Renal cortical epithelial cell (primary cell): ENCODE measurements at regions not wholly inside any gene's neighbourhood (a gene's known extent, or its start where the extent isn't known, plus 50 kb on each side); places are given as distances from the start of the nearest gene placed in this dataset.
"Not testable (repeated sequence)": the region's sequence is repeated elsewhere in the genome, so short reads cannot be mapped to it uniquely, and the experiment has no call there.

Experiments
- DNase-seq: peaks from one replicate; pipeline ENCODE4 v3.0.0-alpha.2; 2011; ENCODE audit warnings: low read depth

- DNase-seq = no peak
Observed at GRCh38 chr1:168421399-168422004, 122.3 kb downstream of the XCL2 start.

GRCh38 chr1:168420177-168420576 lies 123.6 kb downstream of the XCL2 start:
- DNase-seq = no peak

- DNase-seq = no peak
Observed at GRCh38 chr1:168419736-168420135, 124.1 kb downstream of the XCL2 start.

GRCh38 chr1:168416220-168416619 lies 127.6 kb downstream of the XCL2 start:
- no peak for DNase-seq

GRCh38 chr1:168414914-168415313 lies 128.9 kb downstream of the XCL2 start:
- DNase-seq = no peak

- no peak for DNase-seq
Observed at GRCh38 chr1:168410464-168410863, 129.8 kb downstream of the TBX19 start.

- DNase-seq = peak; percentile 92
Observed at GRCh38 chr1:168408884-168409283, 128.2 kb downstream of the TBX19 start.

DNA sequence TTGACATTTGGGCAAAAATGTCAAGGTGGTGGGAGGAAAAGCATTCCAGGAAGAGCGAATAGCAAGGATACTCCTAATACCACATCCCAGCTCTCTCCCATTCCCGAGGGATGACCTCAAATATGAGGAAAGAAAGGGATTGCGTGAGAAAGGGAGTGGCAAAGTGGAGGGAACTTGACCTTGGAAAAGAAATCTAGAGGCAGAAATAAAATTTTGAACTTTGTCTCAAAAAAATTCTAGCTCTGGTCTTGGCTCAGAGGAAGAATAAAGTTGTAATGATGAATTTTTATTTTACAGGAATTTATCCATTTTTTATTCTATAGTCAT lies 127.8 kb downstream of the TBX19 start:
- DNase-seq = no peak

DNA sequence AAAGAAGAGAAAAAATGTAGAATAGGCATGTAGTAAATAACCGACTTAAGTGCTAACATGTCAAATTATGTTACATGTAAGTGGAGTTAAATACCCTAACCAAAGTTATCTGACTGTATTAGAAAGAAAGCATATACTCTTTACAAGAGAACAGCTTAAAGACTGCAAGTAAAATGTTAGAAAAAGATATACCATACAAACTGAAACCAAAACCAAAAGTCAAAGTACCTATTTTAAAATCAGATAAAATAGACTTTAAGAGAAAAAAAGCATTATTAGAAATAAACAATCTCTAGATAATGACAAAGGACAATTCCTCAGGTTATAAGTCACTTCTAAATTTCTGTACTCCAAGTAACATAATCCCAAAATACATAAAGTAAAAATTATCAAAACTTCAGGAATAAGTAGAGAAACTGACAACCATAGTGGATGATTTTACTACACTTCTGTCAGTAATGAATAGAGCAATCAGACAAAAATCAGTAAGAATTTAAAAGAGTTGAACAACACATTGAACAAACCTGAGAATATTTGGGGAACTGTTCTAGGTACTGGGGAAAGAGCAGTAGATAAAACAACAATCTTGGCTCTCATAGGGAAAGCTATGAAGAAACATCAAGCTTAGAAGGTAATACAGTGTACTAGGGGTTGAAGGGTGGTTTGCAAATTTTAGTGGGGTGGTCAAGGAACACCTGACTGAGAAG lies 127.3 kb downstream of the TBX19 start:
- no peak for DNase-seq

DNA sequence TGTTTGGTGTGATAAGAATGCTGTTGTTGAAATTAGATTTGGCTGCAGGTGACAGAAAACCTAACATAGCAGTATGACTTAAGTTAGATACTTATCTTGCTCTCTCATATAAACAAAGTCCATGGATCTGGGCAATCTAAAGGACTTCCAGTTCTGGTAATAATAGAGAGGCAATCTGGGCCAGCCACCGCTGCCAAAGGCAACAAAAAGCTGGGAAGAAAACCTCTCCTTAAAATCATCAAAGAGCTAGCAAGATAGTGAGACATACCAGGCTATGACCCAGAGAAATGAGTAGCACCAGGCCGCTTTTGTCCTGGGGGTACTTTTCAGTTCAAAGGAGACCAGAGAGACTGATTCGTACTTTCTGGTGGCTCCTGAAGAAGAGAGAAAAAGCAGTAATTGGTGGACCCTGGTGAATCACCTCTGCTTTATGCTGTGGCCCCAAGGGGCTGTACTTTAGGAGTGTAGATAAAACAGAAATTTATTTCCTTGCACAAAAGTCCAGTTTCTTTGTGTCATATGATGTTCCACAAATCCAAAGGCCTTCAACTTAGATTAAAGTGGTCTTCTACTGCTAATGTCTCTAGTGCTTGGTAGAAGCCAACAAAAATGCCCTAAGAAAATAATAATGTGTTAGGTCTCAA lies 125.4 kb downstream of the TBX19 start:
- no peak for DNase-seq

DNA sequence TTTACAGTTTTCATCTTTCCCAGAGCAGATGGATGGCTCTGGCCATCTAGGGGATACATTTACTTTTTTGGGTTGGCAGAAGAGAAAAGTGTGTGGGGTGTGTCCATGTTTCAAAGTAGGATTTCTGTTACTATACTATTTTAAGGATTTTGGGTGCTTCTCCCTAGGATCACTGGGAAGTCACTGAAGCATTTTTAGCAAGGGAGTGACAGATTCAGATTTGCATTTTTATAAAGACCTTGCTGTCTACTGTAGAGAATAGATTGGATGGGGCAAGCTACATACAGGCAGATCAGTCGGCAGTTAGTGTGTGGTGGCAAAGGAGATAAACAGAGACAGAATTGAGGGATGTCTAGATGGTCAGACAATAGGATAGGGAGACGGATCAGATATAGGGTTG lies 122.5 kb downstream of the TBX19 start:
- no peak for DNase-seq

- DNase-seq = not testable (repeated sequence)
Observed at GRCh38 chr1:168402466-168402865, 121.8 kb downstream of the TBX19 start.

GRCh38 chr1:168401341-168401740 lies 120.7 kb downstream of the TBX19 start:
- no peak for DNase-seq

GRCh38 chr1:168400139-168400538 lies 119.5 kb downstream of the TBX19 start:
- DNase-seq = no peak

DNA sequence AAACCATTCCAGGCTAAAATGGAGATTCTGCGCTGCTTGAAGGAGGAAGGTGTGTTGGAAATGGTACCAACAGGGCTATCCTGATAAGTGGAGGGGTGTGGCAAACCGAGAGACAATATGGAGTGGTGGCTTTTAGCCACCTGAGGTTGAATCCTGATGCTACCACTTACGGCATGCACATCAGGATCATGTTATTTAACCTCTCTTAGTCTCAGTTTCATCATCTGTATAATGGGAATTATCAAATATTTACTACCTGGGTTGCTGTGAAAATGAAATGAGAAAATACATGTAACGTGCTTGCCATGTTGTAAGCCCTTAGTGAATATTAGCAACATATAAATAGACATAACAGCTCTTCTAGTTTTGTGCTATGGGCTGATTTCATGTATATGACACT lies 117.1 kb downstream of the TBX19 start:
- no peak for DNase-seq

DNA sequence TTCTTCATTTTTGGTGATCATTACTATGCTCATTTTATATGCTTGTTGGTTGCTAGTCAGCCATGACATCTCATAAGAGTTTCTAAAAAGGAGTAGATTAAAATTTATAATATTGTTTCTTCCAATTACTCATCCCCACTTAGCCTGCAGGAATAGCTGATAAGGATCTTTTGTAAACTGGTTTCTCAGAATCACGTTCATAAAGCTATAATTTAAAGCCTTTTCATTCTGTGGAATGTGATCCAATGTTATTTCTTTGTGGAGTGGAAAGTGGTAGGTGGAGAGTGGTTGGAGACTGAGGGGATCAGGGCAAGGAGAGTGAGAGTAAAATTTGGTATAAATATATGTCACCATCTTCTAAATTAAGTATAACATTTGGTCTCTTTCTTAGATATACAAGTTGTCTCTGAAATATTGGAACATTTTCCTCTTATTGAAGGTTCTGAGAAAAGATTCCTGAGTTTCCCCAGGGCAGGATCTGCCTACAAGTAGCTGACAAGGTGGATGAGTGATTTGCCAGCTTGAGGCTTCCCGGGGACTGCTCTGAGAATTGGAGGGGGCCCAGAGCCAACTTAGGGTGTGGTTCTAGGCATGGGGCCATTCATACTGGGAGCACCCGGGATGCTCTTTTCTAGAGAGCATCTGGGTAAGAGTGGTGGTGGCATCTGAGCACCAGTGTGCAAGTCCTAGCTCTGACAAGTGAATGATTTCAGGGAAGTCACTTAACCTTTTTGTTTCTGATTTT lies 116.4 kb downstream of the TBX19 start:
- no peak for DNase-seq

- DNase-seq = no peak
Observed at GRCh38 chr1:168396508-168396907, 115.8 kb downstream of the TBX19 start.

GRCh38 chr1:168394858-168395257 lies 114.2 kb downstream of the TBX19 start:
- DNase-seq = no peak

DNA sequence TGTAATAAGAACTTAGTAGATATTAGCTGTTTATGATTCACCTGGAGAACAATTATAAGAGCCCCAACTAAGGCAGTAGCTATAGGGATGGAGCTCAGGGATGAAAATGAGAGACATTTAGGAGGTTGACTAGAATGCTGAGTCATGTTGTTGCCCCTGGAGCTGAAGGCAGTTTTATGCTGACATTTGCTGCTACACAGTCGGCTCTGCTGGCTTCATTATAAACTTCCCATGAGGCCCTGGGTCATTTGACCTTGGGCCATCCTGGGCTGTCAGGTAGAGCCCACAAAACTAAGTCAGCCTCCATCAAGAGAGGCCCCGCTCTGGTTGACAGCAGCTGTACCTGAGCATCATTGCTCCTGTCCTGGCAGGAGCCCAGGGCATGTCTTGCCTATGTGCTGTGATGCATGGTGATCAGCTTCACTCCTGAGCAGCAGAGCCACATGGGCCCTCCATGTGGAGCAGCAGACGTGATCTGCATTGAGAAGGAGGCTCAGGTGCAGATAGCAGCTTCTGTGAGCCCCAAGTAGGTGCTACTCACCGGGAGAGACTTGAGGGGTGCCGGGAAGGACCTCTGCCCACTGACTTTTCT lies 112.4 kb downstream of the TBX19 start:
- DNase-seq = peak; percentile 37

- peak; percentile 57 for DNase-seq
Observed at GRCh38 chr1:168391851-168392681, 111.4 kb downstream of the TBX19 start.

GRCh38 chr1:168390271-168390670 lies 109.6 kb downstream of the TBX19 start:
- no peak for DNase-seq
